ENCODE measurements at regions not wholly inside any gene's neighbourhood (a gene's known extent, or its start where the extent isn't known, plus 50 kb on each side); places are given as distances from the start of the nearest gene placed in this dataset.
"Not testable (repeated sequence)": the region's sequence is repeated elsewhere in the genome, so short reads cannot be mapped to it uniquely, and the experiment has no call there.

DNA sequence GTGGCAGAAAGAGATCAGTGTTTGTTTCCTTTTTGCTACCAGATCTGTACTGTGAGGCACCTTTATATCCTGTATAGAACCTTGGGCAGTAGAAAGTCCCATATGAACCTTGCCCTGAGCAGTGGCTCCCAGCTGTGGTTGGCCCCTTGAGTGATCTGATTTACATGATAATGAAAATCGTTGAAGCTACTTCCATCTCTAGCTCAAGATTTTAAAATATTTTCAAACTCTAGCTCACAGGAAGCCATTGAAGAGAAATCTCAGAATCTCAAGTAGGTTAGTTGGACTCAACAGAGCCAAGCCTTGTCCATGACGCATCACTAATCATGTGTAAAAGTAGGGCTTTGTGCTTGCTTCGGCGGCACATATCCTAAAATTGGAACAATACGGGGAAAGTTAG, 74.8 kb downstream of the CCDC74A start:
- TF ChIP-seq, protein P1, sequence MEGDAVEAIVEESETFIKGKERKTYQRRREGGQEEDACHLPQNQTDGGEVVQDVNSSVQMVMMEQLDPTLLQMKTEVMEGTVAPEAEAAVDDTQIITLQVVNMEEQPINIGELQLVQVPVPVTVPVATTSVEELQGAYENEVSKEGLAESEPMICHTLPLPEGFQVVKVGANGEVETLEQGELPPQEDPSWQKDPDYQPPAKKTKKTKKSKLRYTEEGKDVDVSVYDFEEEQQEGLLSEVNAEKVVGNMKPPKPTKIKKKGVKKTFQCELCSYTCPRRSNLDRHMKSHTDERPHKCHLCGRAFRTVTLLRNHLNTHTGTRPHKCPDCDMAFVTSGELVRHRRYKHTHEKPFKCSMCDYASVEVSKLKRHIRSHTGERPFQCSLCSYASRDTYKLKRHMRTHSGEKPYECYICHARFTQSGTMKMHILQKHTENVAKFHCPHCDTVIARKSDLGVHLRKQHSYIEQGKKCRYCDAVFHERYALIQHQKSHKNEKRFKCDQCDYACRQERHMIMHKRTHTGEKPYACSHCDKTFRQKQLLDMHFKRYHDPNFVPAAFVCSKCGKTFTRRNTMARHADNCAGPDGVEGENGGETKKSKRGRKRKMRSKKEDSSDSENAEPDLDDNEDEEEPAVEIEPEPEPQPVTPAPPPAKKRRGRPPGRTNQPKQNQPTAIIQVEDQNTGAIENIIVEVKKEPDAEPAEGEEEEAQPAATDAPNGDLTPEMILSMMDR (IDR thresholded peaks at IDR 0.05; ENCODE audit: low read depth, low read length, missing input control): not testable (repeated sequence)
- not testable (repeated sequence) for TF ChIP-seq JUND (IDR thresholded peaks at IDR 0.05); RAD21 (IDR thresholded peaks at IDR 0.05); NR2F2 (IDR thresholded peaks at IDR 0.05); YY1 (IDR thresholded peaks at IDR 0.05); GABPA (IDR thresholded peaks at IDR 0.05 in 1 of 2, conservative IDR thresholded peaks at IDR 0.05 in 1 of 2); SP1 (IDR thresholded peaks at IDR 0.05); EGR1 (IDR thresholded peaks at IDR 0.05; ENCODE audit: low read depth in 2 of 2); RXRA (IDR thresholded peaks at IDR 0.05); TAF1 (conservative IDR thresholded peaks at IDR 0.05)
- TF ChIP-seq, protein P2, sequence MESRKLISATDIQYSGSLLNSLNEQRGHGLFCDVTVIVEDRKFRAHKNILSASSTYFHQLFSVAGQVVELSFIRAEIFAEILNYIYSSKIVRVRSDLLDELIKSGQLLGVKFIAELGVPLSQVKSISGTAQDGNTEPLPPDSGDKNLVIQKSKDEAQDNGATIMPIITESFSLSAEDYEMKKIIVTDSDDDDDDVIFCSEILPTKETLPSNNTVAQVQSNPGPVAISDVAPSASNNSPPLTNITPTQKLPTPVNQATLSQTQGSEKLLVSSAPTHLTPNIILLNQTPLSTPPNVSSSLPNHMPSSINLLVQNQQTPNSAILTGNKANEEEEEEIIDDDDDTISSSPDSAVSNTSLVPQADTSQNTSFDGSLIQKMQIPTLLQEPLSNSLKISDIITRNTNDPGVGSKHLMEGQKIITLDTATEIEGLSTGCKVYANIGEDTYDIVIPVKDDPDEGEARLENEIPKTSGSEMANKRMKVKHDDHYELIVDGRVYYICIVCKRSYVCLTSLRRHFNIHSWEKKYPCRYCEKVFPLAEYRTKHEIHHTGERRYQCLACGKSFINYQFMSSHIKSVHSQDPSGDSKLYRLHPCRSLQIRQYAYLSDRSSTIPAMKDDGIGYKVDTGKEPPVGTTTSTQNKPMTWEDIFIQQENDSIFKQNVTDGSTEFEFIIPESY (IDR thresholded peaks at IDR 0.05): not testable (repeated sequence)
- TF ChIP-seq, protein P3, sequence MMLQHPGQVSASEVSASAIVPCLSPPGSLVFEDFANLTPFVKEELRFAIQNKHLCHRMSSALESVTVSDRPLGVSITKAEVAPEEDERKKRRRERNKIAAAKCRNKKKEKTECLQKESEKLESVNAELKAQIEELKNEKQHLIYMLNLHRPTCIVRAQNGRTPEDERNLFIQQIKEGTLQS (IDR thresholded peaks at IDR 0.05): not testable (repeated sequence)
- TF ChIP-seq, protein P4, sequence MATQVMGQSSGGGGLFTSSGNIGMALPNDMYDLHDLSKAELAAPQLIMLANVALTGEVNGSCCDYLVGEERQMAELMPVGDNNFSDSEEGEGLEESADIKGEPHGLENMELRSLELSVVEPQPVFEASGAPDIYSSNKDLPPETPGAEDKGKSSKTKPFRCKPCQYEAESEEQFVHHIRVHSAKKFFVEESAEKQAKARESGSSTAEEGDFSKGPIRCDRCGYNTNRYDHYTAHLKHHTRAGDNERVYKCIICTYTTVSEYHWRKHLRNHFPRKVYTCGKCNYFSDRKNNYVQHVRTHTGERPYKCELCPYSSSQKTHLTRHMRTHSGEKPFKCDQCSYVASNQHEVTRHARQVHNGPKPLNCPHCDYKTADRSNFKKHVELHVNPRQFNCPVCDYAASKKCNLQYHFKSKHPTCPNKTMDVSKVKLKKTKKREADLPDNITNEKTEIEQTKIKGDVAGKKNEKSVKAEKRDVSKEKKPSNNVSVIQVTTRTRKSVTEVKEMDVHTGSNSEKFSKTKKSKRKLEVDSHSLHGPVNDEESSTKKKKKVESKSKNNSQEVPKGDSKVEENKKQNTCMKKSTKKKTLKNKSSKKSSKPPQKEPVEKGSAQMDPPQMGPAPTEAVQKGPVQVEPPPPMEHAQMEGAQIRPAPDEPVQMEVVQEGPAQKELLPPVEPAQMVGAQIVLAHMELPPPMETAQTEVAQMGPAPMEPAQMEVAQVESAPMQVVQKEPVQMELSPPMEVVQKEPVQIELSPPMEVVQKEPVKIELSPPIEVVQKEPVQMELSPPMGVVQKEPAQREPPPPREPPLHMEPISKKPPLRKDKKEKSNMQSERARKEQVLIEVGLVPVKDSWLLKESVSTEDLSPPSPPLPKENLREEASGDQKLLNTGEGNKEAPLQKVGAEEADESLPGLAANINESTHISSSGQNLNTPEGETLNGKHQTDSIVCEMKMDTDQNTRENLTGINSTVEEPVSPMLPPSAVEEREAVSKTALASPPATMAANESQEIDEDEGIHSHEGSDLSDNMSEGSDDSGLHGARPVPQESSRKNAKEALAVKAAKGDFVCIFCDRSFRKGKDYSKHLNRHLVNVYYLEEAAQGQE (IDR thresholded peaks at IDR 0.05): not testable (repeated sequence)

Measured in liver (tissue), 3 donors.